ENCODE measurements at regions not wholly inside any gene's neighbourhood (a gene's known extent, or its start where the extent isn't known, plus 50 kb on each side); places are given as distances from the start of the nearest gene placed in this dataset.

DNA sequence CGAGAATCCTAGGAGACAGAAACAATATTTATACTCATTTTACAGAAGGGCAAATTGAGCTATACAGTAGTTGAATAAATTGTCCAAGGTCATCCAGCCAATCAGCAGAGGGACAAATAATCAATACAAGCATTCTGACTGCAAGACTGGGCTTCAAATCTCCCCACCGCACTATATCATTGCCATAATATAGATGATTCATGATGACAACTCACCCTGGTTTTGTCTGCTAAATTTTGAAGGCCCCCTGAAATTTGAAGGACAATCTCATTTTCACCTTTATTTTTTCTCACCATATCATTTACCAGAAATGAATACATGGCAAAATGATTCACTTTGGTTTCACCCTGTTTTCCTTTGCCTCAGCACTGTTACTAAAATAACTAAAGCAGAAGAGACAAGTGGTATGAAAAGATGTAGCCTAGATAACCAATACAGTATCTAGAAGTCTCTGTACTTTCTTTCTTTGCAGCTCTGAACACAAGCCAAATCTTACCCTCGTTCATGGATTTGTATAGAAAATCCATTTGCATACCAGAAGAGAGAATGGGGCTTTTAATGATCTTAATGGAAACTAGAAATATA, 292.5 kb downstream of the TTLL7 start:
- TF ChIP-seq, protein P1, sequence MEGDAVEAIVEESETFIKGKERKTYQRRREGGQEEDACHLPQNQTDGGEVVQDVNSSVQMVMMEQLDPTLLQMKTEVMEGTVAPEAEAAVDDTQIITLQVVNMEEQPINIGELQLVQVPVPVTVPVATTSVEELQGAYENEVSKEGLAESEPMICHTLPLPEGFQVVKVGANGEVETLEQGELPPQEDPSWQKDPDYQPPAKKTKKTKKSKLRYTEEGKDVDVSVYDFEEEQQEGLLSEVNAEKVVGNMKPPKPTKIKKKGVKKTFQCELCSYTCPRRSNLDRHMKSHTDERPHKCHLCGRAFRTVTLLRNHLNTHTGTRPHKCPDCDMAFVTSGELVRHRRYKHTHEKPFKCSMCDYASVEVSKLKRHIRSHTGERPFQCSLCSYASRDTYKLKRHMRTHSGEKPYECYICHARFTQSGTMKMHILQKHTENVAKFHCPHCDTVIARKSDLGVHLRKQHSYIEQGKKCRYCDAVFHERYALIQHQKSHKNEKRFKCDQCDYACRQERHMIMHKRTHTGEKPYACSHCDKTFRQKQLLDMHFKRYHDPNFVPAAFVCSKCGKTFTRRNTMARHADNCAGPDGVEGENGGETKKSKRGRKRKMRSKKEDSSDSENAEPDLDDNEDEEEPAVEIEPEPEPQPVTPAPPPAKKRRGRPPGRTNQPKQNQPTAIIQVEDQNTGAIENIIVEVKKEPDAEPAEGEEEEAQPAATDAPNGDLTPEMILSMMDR (IDR thresholded peaks at IDR 0.05; ENCODE audit: control insufficient read depth, insufficient read depth, low read depth, low read length, missing control alignments) = no peak
- DNase-seq (ENCODE audit: low read depth) = no peak
- no peak overlapping the region for H3K4me3 ChIP-seq (ENCODE audit: control insufficient read depth, low read depth, low read length)

DNA sequence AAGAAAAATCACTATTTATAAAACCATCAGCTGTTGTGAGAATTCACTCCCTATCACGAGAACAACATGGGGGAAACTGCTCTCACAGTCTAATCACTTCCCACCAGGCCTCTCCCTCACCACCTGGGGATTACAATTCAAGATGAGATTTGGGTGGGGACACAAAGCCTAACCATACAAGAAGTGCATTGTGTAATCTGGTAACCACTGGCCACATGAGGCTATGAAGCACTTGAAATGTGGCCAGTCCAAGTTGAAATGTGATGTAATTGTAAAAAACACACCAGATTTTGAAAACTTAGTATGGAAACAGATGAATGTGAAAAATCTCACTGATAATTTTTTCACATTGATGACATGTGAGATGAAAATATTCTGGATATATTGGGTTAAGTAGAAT, 293.8 kb downstream of the TTLL7 start:
- no peak for DNase-seq (ENCODE audit: low read depth)
- no peak overlapping the region for H3K4me3 ChIP-seq (ENCODE audit: control insufficient read depth, low read depth, low read length)

DNA sequence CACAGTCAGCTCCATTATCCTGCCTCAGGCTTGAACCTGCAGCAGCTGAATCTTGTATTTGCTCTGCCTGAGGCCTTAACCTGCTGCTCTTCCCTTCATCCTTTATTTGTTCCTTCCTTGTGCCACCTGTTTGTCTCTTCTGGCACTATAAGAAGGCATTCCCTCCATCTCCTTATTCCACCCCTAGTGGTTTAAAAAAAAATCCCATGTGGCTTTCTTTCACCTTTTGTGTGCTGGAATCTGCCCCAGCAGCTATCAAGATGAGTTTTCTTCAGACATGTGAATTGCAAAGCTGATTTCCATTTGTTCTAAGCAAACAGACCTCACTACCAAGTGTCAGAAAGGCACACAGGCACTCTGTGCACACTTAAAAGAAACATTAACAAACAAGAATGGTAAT, 294.6 kb downstream of the TTLL7 start:
- no peak for DNase-seq (ENCODE audit: low read depth)
- TF ChIP-seq, protein P1 (IDR thresholded peaks at IDR 0.05; ENCODE audit: control insufficient read depth, insufficient read depth, low read depth, low read length, missing control alignments) = peak; percentile 3

More for the DNA sequence above, 293.8 kb downstream of the TTLL7 start:
- TF ChIP-seq, protein P1 (IDR thresholded peaks at IDR 0.05; ENCODE audit: control insufficient read depth, insufficient read depth, low read depth, low read length, missing control alignments) = no peak

DNA sequence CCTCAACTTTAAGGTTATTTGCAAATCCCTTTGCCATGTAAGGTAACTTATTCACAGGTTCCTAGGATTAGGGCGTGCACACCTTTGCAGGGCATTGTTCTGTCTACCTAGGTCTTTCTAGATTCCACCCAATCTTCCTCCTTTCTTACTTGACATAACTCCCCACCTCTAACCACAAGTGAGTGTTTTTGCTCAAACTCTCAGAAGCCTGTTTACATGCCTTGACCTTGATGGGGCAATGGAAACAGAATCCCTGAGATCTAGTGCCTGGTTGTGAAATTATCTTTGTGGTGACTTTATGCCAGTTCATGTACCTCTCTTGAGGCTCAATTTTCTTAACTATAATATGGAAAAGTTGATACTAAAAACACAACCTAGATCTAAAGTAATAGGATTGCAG, 296.6 kb downstream of the TTLL7 start:
- no peak for DNase-seq (ENCODE audit: low read depth)
- no peak overlapping the region for H3K4me3 ChIP-seq (ENCODE audit: control insufficient read depth, low read depth, low read length)
- TF ChIP-seq, protein P1 (IDR thresholded peaks at IDR 0.05; ENCODE audit: control insufficient read depth, insufficient read depth, low read depth, low read length, missing control alignments) = no peak

More for the DNA sequence above, 294.6 kb downstream of the TTLL7 start:
- no peak overlapping the region for H3K4me3 ChIP-seq (ENCODE audit: control insufficient read depth, low read depth, low read length)

DNA sequence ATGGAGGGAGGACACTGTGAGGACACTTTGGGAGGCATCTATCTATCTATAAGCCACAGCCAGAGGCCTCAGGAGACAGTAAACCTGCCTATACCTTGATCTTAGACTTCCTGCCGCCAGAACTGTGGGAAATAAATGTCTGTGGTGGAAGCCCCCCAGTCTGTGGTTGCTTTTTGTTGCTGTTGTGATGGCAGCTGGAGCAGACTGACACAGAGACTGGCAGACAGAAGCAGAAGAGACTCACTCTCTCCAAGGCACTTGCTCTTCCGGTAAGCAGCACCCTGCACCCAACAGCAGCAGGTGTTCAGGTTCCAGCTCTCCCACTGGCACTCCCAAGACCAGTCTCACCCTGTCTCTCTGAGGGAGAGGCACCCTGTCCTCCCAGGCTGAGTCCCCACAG, 297.6 kb downstream of the TTLL7 start:
- H3K4me3 ChIP-seq (ENCODE audit: control insufficient read depth, low read depth, low read length) = no peak overlapping the region
- DNase-seq (ENCODE audit: low read depth) = no peak
- TF ChIP-seq, protein P1 (IDR thresholded peaks at IDR 0.05; ENCODE audit: control insufficient read depth, insufficient read depth, low read depth, low read length, missing control alignments) = no peak

DNA sequence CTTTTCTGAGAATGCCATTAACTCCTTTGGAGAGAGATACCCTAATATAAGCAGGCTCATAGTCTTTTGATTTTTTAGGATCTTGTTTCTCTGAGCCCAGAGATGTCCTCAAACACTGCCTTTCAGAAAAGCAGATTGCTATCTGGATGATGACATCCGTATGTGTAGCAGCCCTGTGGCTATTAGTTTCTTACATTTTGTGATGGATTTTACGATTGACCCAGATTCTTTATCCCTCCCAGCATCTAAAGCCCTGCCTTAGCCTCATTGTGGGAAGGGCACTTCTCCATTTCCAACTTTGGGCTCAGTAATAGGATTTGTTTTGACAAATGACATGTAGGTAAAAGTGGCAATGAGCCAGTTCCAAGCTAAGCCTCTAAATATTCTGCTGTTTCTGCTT, 300.3 kb downstream of the TTLL7 start:
- TF ChIP-seq, protein P1 (IDR thresholded peaks at IDR 0.05; ENCODE audit: control insufficient read depth, insufficient read depth, low read depth, low read length, missing control alignments) = no peak
- H3K4me3 ChIP-seq (ENCODE audit: control insufficient read depth, low read depth, low read length) = no peak overlapping the region
- DNase-seq (ENCODE audit: low read depth) = no peak
